ENCODE measurements at regions not wholly inside any gene's neighbourhood (a gene's known extent, or its start where the extent isn't known, plus 50 kb on each side); places are given as distances from the start of the nearest gene placed in this dataset.

- TF ChIP-seq POLR2A (IDR thresholded peaks at IDR 0.05; ENCODE audit: low read length), result no peak
- no peak for TF ChIP-seq GATA1 (IDR thresholded peaks at IDR 0.05; ENCODE audit: low read depth, low read length)
Measured at GRCh38 chr3:117865338-117865737, 1155.8 kb downstream of the TUSC7 start.
